ENCODE measurements at regions not wholly inside any gene's neighbourhood (a gene's known extent, or its start where the extent isn't known, plus 50 kb on each side); places are given as distances from the start of the nearest gene placed in this dataset.
A peak's percentile ranks its signal among the peaks of the same experiment; 100 is the strongest.
"Not testable (repeated sequence)": the region's sequence is repeated elsewhere in the genome, so short reads cannot be mapped to it uniquely, and the experiment has no call there.

GRCh38 chr1:192476802-192477298, 98.7 kb upstream of the RGS1 start:
- DNase-seq (ENCODE audit: low spot score): no peak

GRCh38 chr1:192477630-192478029, 97.9 kb upstream of the RGS1 start:
- DNase-seq (ENCODE audit: low spot score): peak; percentile 62

GRCh38 chr1:192485692-192486436, 89.7 kb upstream of the RGS1 start:
- DNase-seq (ENCODE audit: low spot score): no peak

- DNase-seq (ENCODE audit: low spot score): no peak
Observed at GRCh38 chr1:192488058-192488457, 87.5 kb upstream of the RGS1 start.

GRCh38 chr1:192489047-192489446, 86.5 kb upstream of the RGS1 start:
- no peak for DNase-seq (ENCODE audit: low spot score)

GRCh38 chr1:192489748-192490147, 85.8 kb upstream of the RGS1 start:
- DNase-seq (ENCODE audit: low spot score): peak; percentile 31

GRCh38 chr1:192491804-192492554, 83.6 kb upstream of the RGS1 start:
- DNase-seq (ENCODE audit: low spot score): no peak

GRCh38 chr1:192493584-192493983, 82.0 kb upstream of the RGS1 start:
- no peak for DNase-seq (ENCODE audit: low spot score)

- no peak for DNase-seq (ENCODE audit: low spot score)
Observed at GRCh38 chr1:192496369-192497056, 79.1 kb upstream of the RGS1 start.

GRCh38 chr1:192497214-192497794, 78.3 kb upstream of the RGS1 start:
- no peak for DNase-seq (ENCODE audit: low spot score)

- DNase-seq (ENCODE audit: low spot score): not testable (repeated sequence)
Observed at GRCh38 chr1:192498092-192498491, 77.5 kb upstream of the RGS1 start.

- not testable (repeated sequence) for DNase-seq (ENCODE audit: low spot score)
Observed at GRCh38 chr1:192499061-192499581, 76.5 kb upstream of the RGS1 start.

- DNase-seq (ENCODE audit: low spot score): not testable (repeated sequence)
Observed at GRCh38 chr1:192500541-192500940, 75.0 kb upstream of the RGS1 start.

GRCh38 chr1:192506741-192507155, 68.8 kb upstream of the RGS1 start:
- peak; percentile 47 for DNase-seq (ENCODE audit: low spot score)

- no peak for DNase-seq (ENCODE audit: low spot score)
Observed at GRCh38 chr1:192512426-192513162, 63.0 kb upstream of the RGS1 start.

GRCh38 chr1:192513196-192513595, 62.4 kb upstream of the RGS1 start:
- no peak for DNase-seq (ENCODE audit: low spot score)

GRCh38 chr1:192513697-192514096, 61.9 kb upstream of the RGS1 start:
- no peak for DNase-seq (ENCODE audit: low spot score)

- peak; percentile 87 for DNase-seq (ENCODE audit: low spot score)
Observed at GRCh38 chr1:192516776-192517297, 58.7 kb upstream of the RGS1 start.

- DNase-seq (ENCODE audit: low spot score): not testable (repeated sequence)
Observed at GRCh38 chr1:192517716-192518355, 57.7 kb upstream of the RGS1 start.

- no peak for DNase-seq (ENCODE audit: low spot score)
Observed at GRCh38 chr1:192518700-192519099, 56.9 kb upstream of the RGS1 start.

GRCh38 chr1:192521734-192522133, 53.8 kb upstream of the RGS1 start:
- DNase-seq (ENCODE audit: low spot score): peak; percentile 34

Measured in CD4-positive, alpha-beta T cell treated with Interleukin-15 for 4 hours (primary cell).